CD4-positive, alpha-beta T cell (primary cell): ENCODE measurements at regions not wholly inside any gene's neighbourhood (a gene's known extent, or its start where the extent isn't known, plus 50 kb on each side); places are given as distances from the start of the nearest gene placed in this dataset.

Source experiments
- ATAC-seq: fragments of 200-7000 bp; cut with Tn5 transposase; one replicate; pipeline ENCODE4 v1.10.0; 2022; ENCODE audit warnings: mild to moderate bottlenecking; ENCODE audit not compliant: poor library complexity
- CTCF ChIA-PET: fragments of 350-600 bp; sonication (Branson Sonifier 250); formaldehyde crosslinking; loops from one replicate; lab custom pipeline; 2021; ENCODE audit warnings: antibody characterized with exemption, inconsistent platforms; lab: Charles Lee
- POLR2A ChIA-PET: fragments of 350-600 bp; sonication (Branson Sonifier 250); formaldehyde crosslinking; loops from one replicate; lab custom pipeline; 2021; ENCODE audit warnings: antibody characterized with exemption, inconsistent platforms; lab: Charles Lee
- DNase-seq, 14 experiments: peaks; one replicate each; pipeline ENCODE4 v3.0.0-alpha.2; 2013 to 2020; ENCODE audit warnings: mixed read lengths in 2 of 14
- H3K27ac ChIP-seq, 2 donors: one replicate each; pipeline versions ENCODE4 v1.5.1 to v1.7.0; 2013; ENCODE audit warnings: low read length in 2 of 2, low read depth in 1 of 2, mild to moderate bottlenecking in 1 of 2
- H3K27me3 ChIP-seq, 2 experiments: 1 replicate in 1 of 2; 2 replicates in 1 of 2; pipeline versions ENCODE4 v1.6.1 to v1.7.0; 2013; ENCODE audit warnings: low read length in 2 of 2, control low read depth in 1 of 2, mild to moderate bottlenecking in 1 of 2, moderate library complexity in 1 of 2; ENCODE audit not compliant: insufficient read depth in 2 of 2, control insufficient read depth in 1 of 2
- H3K36me3 ChIP-seq: one replicate; pipeline ENCODE4 v1.6.1; 2013; ENCODE audit warnings: low read length, control low read depth; ENCODE audit not compliant: insufficient read depth
- H3K4me1 ChIP-seq: one replicate; pipeline ENCODE4 v1.6.1; 2013; ENCODE audit warnings: low read length, control low read depth; ENCODE audit not compliant: insufficient read depth
- H3K4me3 ChIP-seq: one replicate; pipeline ENCODE4 v1.5.1; 2013; ENCODE audit warnings: mild to moderate bottlenecking, low read length, moderate library complexity
- H3K9me3 ChIP-seq, 2 experiments: 1 replicate in 1 of 2; 2 replicates in 1 of 2; pipeline versions ENCODE4 v1.6.1 to v1.7.0; 2013; ENCODE audit warnings: low read length in 2 of 2, mild to moderate bottlenecking in 2 of 2, control low read depth in 1 of 2, moderate library complexity in 1 of 2; ENCODE audit not compliant: control insufficient read depth in 1 of 2, insufficient read depth in 1 of 2
- H3K27ac Mint-ChIP-seq: one replicate; pipeline ENCODE4 v1.8.0; 2020; ENCODE audit warnings: mixed read lengths
- H3K27me3 Mint-ChIP-seq: one replicate; pipeline ENCODE4 v1.8.0; 2021; ENCODE audit warnings: mixed read lengths
- H3K36me3 Mint-ChIP-seq: one replicate; pipeline ENCODE4 v1.8.0; 2021; ENCODE audit warnings: low read depth, mixed read lengths
- H3K4me1 Mint-ChIP-seq: one replicate; pipeline ENCODE4 v1.8.0; 2021; ENCODE audit warnings: low read depth, mixed read lengths
- H3K4me3 Mint-ChIP-seq: one replicate; pipeline ENCODE4 v1.8.0; 2020; ENCODE audit warnings: mild to moderate bottlenecking, mixed read lengths
- H3K9me3 Mint-ChIP-seq: one replicate; pipeline ENCODE4 v1.8.0; 2020; ENCODE audit warnings: mixed read lengths
- CTCF ChIP-seq: fragments of 200-600 bp; IDR thresholded peaks from one replicate; pipeline ENCODE4 v1.8.0; 2022; ENCODE audit warnings: antibody characterized with exemption, mild to moderate bottlenecking
- intact Hi-C, 2 experiments: fragments of 100-400 bp; cut with DNase I in 1 of 2; cut with micrococcal nuclease in 1 of 2; formaldehyde crosslinking; loops; one replicate each; pipeline versions ENCODE4 v1.15.1 to v1.9.0; 2023 to 2025; cut with DNase I, micrococcal nuclease

- Mint-ChIP-seq H3K36me3 (no peaks in the 10 kb centered on the region), H3K27me3 (no peaks in the 10 kb centered on the region), H3K9me3 (peaks cover 6% of the 10 kb centered on the region), H3K4me1 (no peaks in the 10 kb centered on the region), H3K4me3 (no peak overlapping the region), H3K27ac (no peak overlapping the region)
- Histone ChIP-seq H3K4me1 (no peaks in the 10 kb centered on the region), H3K9me3 (peaks cover 0 to 12% of the 10 kb centered on the region in 2 experiments), H3K36me3 (no peaks in the 10 kb centered on the region), H3K27me3 (no peaks in the 10 kb centered on the region), H3K4me3 (no peak overlapping the region), H3K27ac (no peak overlapping the region)
- TF ChIP-seq CTCF = no peak
- DNase-seq = no peak
- CTCF ChIA-PET = no interaction called here
- no peak for ATAC-seq
- intact Hi-C loops = no loop called here
- POLR2A ChIA-PET = no interaction called here
Measured at GRCh38 chr17:71983828-71984227, 137.0 kb upstream of the SOX9 start.

- intact Hi-C loops = no loop called here
- Histone ChIP-seq H3K4me3 (no peak overlapping the region), H3K27ac (no peak overlapping the region), H3K4me1 (no peaks in the 10 kb centered on the region), H3K9me3 (peaks cover 0 to 4% of the 10 kb centered on the region in 2 experiments), H3K36me3 (no peaks in the 10 kb centered on the region), H3K27me3 (no peaks in the 10 kb centered on the region)
- ChIA-PET POLR2A (no interaction called here), CTCF (no interaction called here)
- H3K9me3 Mint-ChIP-seq = peaks cover 5% of the 10 kb centered on the region
- DNase-seq (no peak), ATAC-seq (no peak)
- H3K27ac Mint-ChIP-seq = no peak overlapping the region
- H3K4me1 Mint-ChIP-seq = no peaks in the 10 kb centered on the region
- TF ChIP-seq CTCF = no peak
- H3K4me3 Mint-ChIP-seq = no peak overlapping the region
- no peaks in the 10 kb centered on the region for H3K36me3 Mint-ChIP-seq
- no peaks in the 10 kb centered on the region for H3K27me3 Mint-ChIP-seq
Measured at GRCh38 chr17:71985111-71986039, 135.4 kb upstream of the SOX9 start.

- Mint-ChIP-seq H3K27me3 (no peaks in the 10 kb centered on the region), H3K9me3 (peaks cover 5% of the 10 kb centered on the region), H3K36me3 (no peaks in the 10 kb centered on the region), H3K4me3 (no peak overlapping the region), H3K4me1 (no peaks in the 10 kb centered on the region), H3K27ac (no peak overlapping the region)
- Histone ChIP-seq H3K4me3 (no peak overlapping the region), H3K4me1 (no peaks in the 10 kb centered on the region), H3K9me3 (peaks cover 0 to 4% of the 10 kb centered on the region in 2 experiments), H3K27ac (no peak overlapping the region), H3K27me3 (no peaks in the 10 kb centered on the region), H3K36me3 (no peaks in the 10 kb centered on the region)
- ATAC-seq (no peak), DNase-seq (no peak)
- no peak for TF ChIP-seq CTCF
- intact Hi-C loops = no loop called here
- POLR2A ChIA-PET = no interaction called here
- CTCF ChIA-PET = no interaction called here
Measured at GRCh38 chr17:71986886-71987285, 133.9 kb upstream of the SOX9 start.
